GM23338 (cell line): ENCODE measurements at regions not wholly inside any gene's neighbourhood (a gene's known extent, or its start where the extent isn't known, plus 50 kb on each side); places are given as distances from the start of the nearest gene placed in this dataset.
"Not testable (repeated sequence)": the region's sequence is repeated elsewhere in the genome, so short reads cannot be mapped to it uniquely, and the experiment has no call there.

Source experiments
- ATAC-seq: fragments of 200-7000 bp; cut with Tn5 transposase; 3 replicates; pipeline ENCODE4 v1.9.1; 2020
- DNase-seq: peaks from one replicate; pipeline ENCODE4 v3.0.0-alpha.2; 2015; ENCODE audit warnings: low spot score
- H2AFZ ChIP-seq: fragments of 200-600 bp; sonication (generic); 2 replicates; pipeline ENCODE4 v1.8.0; 2016; ENCODE audit warnings: antibody characterized with exemption, mild to moderate bottlenecking, moderate library complexity
- H3F3A ChIP-seq: fragments of 200-600 bp; sonication (generic); replicated peaks from 2 replicates; pipeline ENCODE4 v1.8.0; 2017; ENCODE audit warnings: antibody characterized with exemption, mixed run types, low read depth
- H3K27ac ChIP-seq: fragments of 200-600 bp; sonication (generic); 2 replicates; pipeline ENCODE4 v1.6.1; 2016; ENCODE audit warnings: low read depth
- H3K27me3 ChIP-seq: fragments of 200-600 bp; sonication (generic); 2 replicates; pipeline ENCODE4 v1.8.0; 2016; ENCODE audit warnings: mild to moderate bottlenecking, mixed run types, moderate library complexity; ENCODE audit not compliant: insufficient read depth
- H3K36me3 ChIP-seq: fragments of 200-600 bp; sonication (generic); 2 replicates; pipeline ENCODE4 v1.8.0; 2016; ENCODE audit warnings: mild to moderate bottlenecking; ENCODE audit not compliant: insufficient read depth
- H3K4me1 ChIP-seq: fragments of 200-600 bp; sonication (generic); 2 replicates; pipeline ENCODE4 v1.8.0; 2016; ENCODE audit warnings: mild to moderate bottlenecking, moderate library complexity; ENCODE audit not compliant: insufficient read depth
- H3K4me2 ChIP-seq: fragments of 200-600 bp; sonication (generic); 2 replicates; pipeline ENCODE4 v1.7.1; 2017; ENCODE audit warnings: mixed run types
- H3K4me3 ChIP-seq: fragments of 200-600 bp; sonication (generic); 2 replicates; pipeline ENCODE4 v1.6.1; 2016; ENCODE audit warnings: mixed run types
- H3K79me2 ChIP-seq: fragments of 200-600 bp; sonication (generic); replicated peaks from 2 replicates; pipeline ENCODE4 v1.8.0; 2017; ENCODE audit warnings: mild to moderate bottlenecking; ENCODE audit not compliant: insufficient read depth
- H3K9me2 ChIP-seq: fragments of 200-600 bp; sonication (generic); 2 replicates; pipeline ENCODE4 v1.8.0; 2017; ENCODE audit not compliant: insufficient read depth
- H4K20me1 ChIP-seq: fragments of 200-600 bp; sonication (generic); replicated peaks from 2 replicates; pipeline ENCODE4 v1.8.0; 2017; ENCODE audit warnings: mild to moderate bottlenecking; ENCODE audit not compliant: insufficient read depth
- H3K27ac Mint-ChIP-seq: 2 replicates; pipeline ENCODE4 v1.8.0; 2020; ENCODE audit warnings: inconsistent platforms, mild to moderate bottlenecking, moderate library complexity, mixed read lengths
- H3K27me3 Mint-ChIP-seq: 3 replicates; pipeline ENCODE4 v1.8.0; 2022; ENCODE audit warnings: low read depth, mild to moderate bottlenecking, moderate library complexity, mixed read lengths, inconsistent platforms; ENCODE audit not compliant: insufficient read depth, poor library complexity
- H3K36me3 Mint-ChIP-seq: 3 replicates; pipeline ENCODE4 v1.8.0; 2021; ENCODE audit warnings: low read depth, mild to moderate bottlenecking, inconsistent platforms, moderate library complexity, mixed read lengths
- H3K4me1 Mint-ChIP-seq: 3 replicates; pipeline ENCODE4 v1.8.0; 2020; ENCODE audit warnings: mild to moderate bottlenecking, inconsistent platforms, mixed read lengths
- H3K4me3 Mint-ChIP-seq: 3 replicates; pipeline ENCODE4 v1.8.0; 2021; ENCODE audit warnings: moderate library complexity, mild to moderate bottlenecking, inconsistent platforms, mixed read lengths
- H3K9me3 Mint-ChIP-seq: 3 replicates; pipeline ENCODE4 v1.8.0; 2020; ENCODE audit warnings: moderate library complexity, mild to moderate bottlenecking, inconsistent platforms, mixed read lengths

GRCh38 chr15:20095699-20096303 lies 445.8 kb downstream of the GOLGA6L6 start:
- not testable (repeated sequence) for H3K79me2 ChIP-seq, H3K27ac Mint-ChIP-seq, H3F3A ChIP-seq, H3K9me2 ChIP-seq, H4K20me1 ChIP-seq, H3K4me1 ChIP-seq, H3K4me3 Mint-ChIP-seq, H3K4me3 ChIP-seq, ATAC-seq, DNase-seq, H3K27ac ChIP-seq, H2AFZ ChIP-seq, H3K36me3 ChIP-seq, H3K4me2 ChIP-seq, H3K4me1 Mint-ChIP-seq, H3K27me3 Mint-ChIP-seq, H3K9me3 Mint-ChIP-seq, H3K27me3 ChIP-seq, H3K36me3 Mint-ChIP-seq

GRCh38 chr15:20089541-20089940 lies 452.1 kb downstream of the GOLGA6L6 start:
- not testable (repeated sequence) for H3K4me1 ChIP-seq, H3K79me2 ChIP-seq, H3K9me3 Mint-ChIP-seq, H3K4me2 ChIP-seq, H3K36me3 Mint-ChIP-seq, H2AFZ ChIP-seq, H3K27me3 ChIP-seq, H3K36me3 ChIP-seq, H3K9me2 ChIP-seq, H3K27ac ChIP-seq, H3K4me3 Mint-ChIP-seq, ATAC-seq, H3K4me3 ChIP-seq, H3K27me3 Mint-ChIP-seq, H3K27ac Mint-ChIP-seq, DNase-seq, H3F3A ChIP-seq, H3K4me1 Mint-ChIP-seq, H4K20me1 ChIP-seq

GRCh38 chr15:20084026-20084425 lies 457.6 kb downstream of the GOLGA6L6 start:
- not testable (repeated sequence) for H3K9me2 ChIP-seq, H2AFZ ChIP-seq, H3K27me3 ChIP-seq, ATAC-seq, H3K27me3 Mint-ChIP-seq, H3K27ac Mint-ChIP-seq, H3K4me1 ChIP-seq, H3K4me3 Mint-ChIP-seq, H3K4me1 Mint-ChIP-seq, H4K20me1 ChIP-seq, H3K27ac ChIP-seq, H3K4me2 ChIP-seq, H3K79me2 ChIP-seq, H3K9me3 Mint-ChIP-seq, H3K36me3 ChIP-seq, H3K4me3 ChIP-seq, H3F3A ChIP-seq, DNase-seq, H3K36me3 Mint-ChIP-seq

- not testable (repeated sequence) for H3K27me3 Mint-ChIP-seq, DNase-seq, H3K4me3 ChIP-seq, H3K4me1 ChIP-seq, H3K9me2 ChIP-seq, H3K36me3 Mint-ChIP-seq, H2AFZ ChIP-seq, H3K27ac Mint-ChIP-seq, H3K4me2 ChIP-seq, H3K4me1 Mint-ChIP-seq, H3K36me3 ChIP-seq, H4K20me1 ChIP-seq, H3K4me3 Mint-ChIP-seq, ATAC-seq, H3K9me3 Mint-ChIP-seq, H3F3A ChIP-seq, H3K79me2 ChIP-seq, H3K27me3 ChIP-seq, H3K27ac ChIP-seq
Measured at GRCh38 chr15:20074082-20074481, 467.5 kb downstream of the GOLGA6L6 start.

GRCh38 chr15:20069043-20069442 lies 472.6 kb downstream of the GOLGA6L6 start:
- H3K4me3 ChIP-seq, H3K36me3 ChIP-seq, H3K9me2 ChIP-seq, ATAC-seq, H3F3A ChIP-seq, H3K4me1 Mint-ChIP-seq, H3K4me1 ChIP-seq, H3K4me3 Mint-ChIP-seq, H3K27ac ChIP-seq, H3K27me3 Mint-ChIP-seq, H3K27me3 ChIP-seq, H3K9me3 Mint-ChIP-seq, H3K4me2 ChIP-seq, H3K27ac Mint-ChIP-seq, H2AFZ ChIP-seq, H3K79me2 ChIP-seq, H3K36me3 Mint-ChIP-seq, DNase-seq, H4K20me1 ChIP-seq: not testable (repeated sequence)

GRCh38 chr15:20066173-20066572 lies 475.4 kb downstream of the GOLGA6L6 start:
- not testable (repeated sequence) for DNase-seq

GRCh38 chr15:20065508-20065907 lies 476.1 kb downstream of the GOLGA6L6 start:
- not testable (repeated sequence) for H3K27me3 Mint-ChIP-seq, DNase-seq, H4K20me1 ChIP-seq, H3K79me2 ChIP-seq, H3K4me1 ChIP-seq, H3K4me3 ChIP-seq, H3K36me3 ChIP-seq, H3F3A ChIP-seq, H3K36me3 Mint-ChIP-seq, ATAC-seq, H2AFZ ChIP-seq, H3K4me3 Mint-ChIP-seq, H3K4me2 ChIP-seq, H3K4me1 Mint-ChIP-seq, H3K27me3 ChIP-seq, H3K9me2 ChIP-seq, H3K27ac ChIP-seq, H3K27ac Mint-ChIP-seq
- peaks cover 10% of the 10 kb centered on the region; the same call in 2 of the 3 replicates for H3K9me3 Mint-ChIP-seq

More at GRCh38 chr15:20066173-20066572, 475.4 kb downstream of the GOLGA6L6 start:
- not testable (repeated sequence) for H3K36me3 ChIP-seq, H2AFZ ChIP-seq, H3F3A ChIP-seq, H3K4me3 Mint-ChIP-seq, H3K27me3 Mint-ChIP-seq, H4K20me1 ChIP-seq, H3K27me3 ChIP-seq, H3K4me1 ChIP-seq, H3K27ac ChIP-seq, H3K4me3 ChIP-seq, H3K36me3 Mint-ChIP-seq, H3K4me1 Mint-ChIP-seq, H3K27ac Mint-ChIP-seq, H3K79me2 ChIP-seq, ATAC-seq, H3K4me2 ChIP-seq, H3K9me2 ChIP-seq
- peaks cover 10% of the 10 kb centered on the region; the same call in 2 of the 3 replicates for H3K9me3 Mint-ChIP-seq
